ENCODE measurements at regions not wholly inside any gene's neighbourhood (a gene's known extent, or its start where the extent isn't known, plus 50 kb on each side); places are given as distances from the start of the nearest gene placed in this dataset.

- TF ChIP-seq CTCF (IDR thresholded peaks at IDR 0.05) (no peak), POLR2A (IDR thresholded peaks at IDR 0.05) (no peak)
Measured at GRCh38 chr10:118501637-118502440, 93.6 kb downstream of the PRLHR start.
